HL-60 (cell line): ENCODE measurements at regions not wholly inside any gene's neighbourhood (a gene's known extent, or its start where the extent isn't known, plus 50 kb on each side); places are given as distances from the start of the nearest gene placed in this dataset.

Experiments used
- DNase-seq, 2 experiments: peaks; one replicate each; pipeline ENCODE4 v3.0.0-alpha.2; 2010 to 2020; ENCODE audit warnings: low read depth in 1 of 2, low spot score in 1 of 2
- H3K27ac ChIP-seq: fragments of 250-450 bp; sonication (Bioruptor Pico); replicated peaks from 2 replicates; pipeline ENCODE4 v1.5.1; 2020; ENCODE audit warnings: mild to moderate bottlenecking, moderate library complexity
- H3K27me3 ChIP-seq: fragments of 250-450 bp; sonication (Bioruptor Pico); 2 replicates; pipeline ENCODE4 v1.5.1; 2021; ENCODE audit warnings: mild to moderate bottlenecking, moderate library complexity; ENCODE audit not compliant: insufficient read depth, poor library complexity, severe bottlenecking
- H3K4me3 ChIP-seq: replicated peaks from 2 replicates; pipeline ENCODE4 v1.5.1; 2011; ENCODE audit warnings: mild to moderate bottlenecking, control low read depth, low read length; ENCODE audit not compliant: insufficient read depth
- GABPA ChIP-seq: IDR thresholded peaks from 2 replicates; pipeline ENCODE4 v1.6.1; 2012; ENCODE audit warnings: low read depth
- POLR2AphosphoS5 ChIP-seq: IDR thresholded peaks from 2 replicates; pipeline ENCODE4 v1.6.1; 2012; ENCODE audit warnings: low read depth
- SPI1 ChIP-seq: IDR thresholded peaks from 2 replicates; pipeline ENCODE4 v1.6.1; 2012; ENCODE audit warnings: low read depth, mild to moderate bottlenecking, borderline replicate concordance
- TF ChIP-seq, protein P1 (sequence below): IDR thresholded peaks from one replicate; pipeline ENCODE4 v1.5.1; 2011; ENCODE audit warnings: low read length, control low read depth, inconsistent platforms; ENCODE audit not compliant: insufficient read depth
- TF ChIP-seq, protein P2 (sequence below): IDR thresholded peaks from 2 replicates; pipeline ENCODE4 v1.6.1; 2012; ENCODE audit warnings: low read depth; ENCODE audit not compliant: insufficient replicate concordance

DNA sequence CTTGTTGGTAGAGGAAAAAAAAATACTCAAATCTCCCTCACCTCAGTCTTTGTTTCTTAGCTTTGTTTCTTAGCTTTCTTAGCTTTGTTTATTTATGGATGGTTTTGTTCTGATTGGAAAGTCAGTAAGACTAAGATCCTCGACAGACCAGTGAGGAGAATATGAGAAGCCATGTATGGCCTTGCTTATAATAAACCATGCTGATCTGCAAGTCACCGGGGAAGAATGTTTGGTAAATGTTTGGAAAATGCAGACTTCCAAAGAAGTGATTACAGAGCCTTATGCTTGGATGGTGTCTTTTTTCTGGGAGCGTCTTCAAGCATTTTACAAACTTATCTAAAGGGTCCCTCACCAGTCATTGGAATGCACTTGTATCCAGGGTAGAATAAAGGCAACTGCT, 90.1 kb upstream of the NOCT start:
- TF ChIP-seq, protein P1, sequence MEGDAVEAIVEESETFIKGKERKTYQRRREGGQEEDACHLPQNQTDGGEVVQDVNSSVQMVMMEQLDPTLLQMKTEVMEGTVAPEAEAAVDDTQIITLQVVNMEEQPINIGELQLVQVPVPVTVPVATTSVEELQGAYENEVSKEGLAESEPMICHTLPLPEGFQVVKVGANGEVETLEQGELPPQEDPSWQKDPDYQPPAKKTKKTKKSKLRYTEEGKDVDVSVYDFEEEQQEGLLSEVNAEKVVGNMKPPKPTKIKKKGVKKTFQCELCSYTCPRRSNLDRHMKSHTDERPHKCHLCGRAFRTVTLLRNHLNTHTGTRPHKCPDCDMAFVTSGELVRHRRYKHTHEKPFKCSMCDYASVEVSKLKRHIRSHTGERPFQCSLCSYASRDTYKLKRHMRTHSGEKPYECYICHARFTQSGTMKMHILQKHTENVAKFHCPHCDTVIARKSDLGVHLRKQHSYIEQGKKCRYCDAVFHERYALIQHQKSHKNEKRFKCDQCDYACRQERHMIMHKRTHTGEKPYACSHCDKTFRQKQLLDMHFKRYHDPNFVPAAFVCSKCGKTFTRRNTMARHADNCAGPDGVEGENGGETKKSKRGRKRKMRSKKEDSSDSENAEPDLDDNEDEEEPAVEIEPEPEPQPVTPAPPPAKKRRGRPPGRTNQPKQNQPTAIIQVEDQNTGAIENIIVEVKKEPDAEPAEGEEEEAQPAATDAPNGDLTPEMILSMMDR = no peak
- TF ChIP-seq, protein P2, sequence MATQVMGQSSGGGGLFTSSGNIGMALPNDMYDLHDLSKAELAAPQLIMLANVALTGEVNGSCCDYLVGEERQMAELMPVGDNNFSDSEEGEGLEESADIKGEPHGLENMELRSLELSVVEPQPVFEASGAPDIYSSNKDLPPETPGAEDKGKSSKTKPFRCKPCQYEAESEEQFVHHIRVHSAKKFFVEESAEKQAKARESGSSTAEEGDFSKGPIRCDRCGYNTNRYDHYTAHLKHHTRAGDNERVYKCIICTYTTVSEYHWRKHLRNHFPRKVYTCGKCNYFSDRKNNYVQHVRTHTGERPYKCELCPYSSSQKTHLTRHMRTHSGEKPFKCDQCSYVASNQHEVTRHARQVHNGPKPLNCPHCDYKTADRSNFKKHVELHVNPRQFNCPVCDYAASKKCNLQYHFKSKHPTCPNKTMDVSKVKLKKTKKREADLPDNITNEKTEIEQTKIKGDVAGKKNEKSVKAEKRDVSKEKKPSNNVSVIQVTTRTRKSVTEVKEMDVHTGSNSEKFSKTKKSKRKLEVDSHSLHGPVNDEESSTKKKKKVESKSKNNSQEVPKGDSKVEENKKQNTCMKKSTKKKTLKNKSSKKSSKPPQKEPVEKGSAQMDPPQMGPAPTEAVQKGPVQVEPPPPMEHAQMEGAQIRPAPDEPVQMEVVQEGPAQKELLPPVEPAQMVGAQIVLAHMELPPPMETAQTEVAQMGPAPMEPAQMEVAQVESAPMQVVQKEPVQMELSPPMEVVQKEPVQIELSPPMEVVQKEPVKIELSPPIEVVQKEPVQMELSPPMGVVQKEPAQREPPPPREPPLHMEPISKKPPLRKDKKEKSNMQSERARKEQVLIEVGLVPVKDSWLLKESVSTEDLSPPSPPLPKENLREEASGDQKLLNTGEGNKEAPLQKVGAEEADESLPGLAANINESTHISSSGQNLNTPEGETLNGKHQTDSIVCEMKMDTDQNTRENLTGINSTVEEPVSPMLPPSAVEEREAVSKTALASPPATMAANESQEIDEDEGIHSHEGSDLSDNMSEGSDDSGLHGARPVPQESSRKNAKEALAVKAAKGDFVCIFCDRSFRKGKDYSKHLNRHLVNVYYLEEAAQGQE = no peak
- TF ChIP-seq SPI1 (no peak), POLR2AphosphoS5 (no peak), GABPA (no peak)

DNA sequence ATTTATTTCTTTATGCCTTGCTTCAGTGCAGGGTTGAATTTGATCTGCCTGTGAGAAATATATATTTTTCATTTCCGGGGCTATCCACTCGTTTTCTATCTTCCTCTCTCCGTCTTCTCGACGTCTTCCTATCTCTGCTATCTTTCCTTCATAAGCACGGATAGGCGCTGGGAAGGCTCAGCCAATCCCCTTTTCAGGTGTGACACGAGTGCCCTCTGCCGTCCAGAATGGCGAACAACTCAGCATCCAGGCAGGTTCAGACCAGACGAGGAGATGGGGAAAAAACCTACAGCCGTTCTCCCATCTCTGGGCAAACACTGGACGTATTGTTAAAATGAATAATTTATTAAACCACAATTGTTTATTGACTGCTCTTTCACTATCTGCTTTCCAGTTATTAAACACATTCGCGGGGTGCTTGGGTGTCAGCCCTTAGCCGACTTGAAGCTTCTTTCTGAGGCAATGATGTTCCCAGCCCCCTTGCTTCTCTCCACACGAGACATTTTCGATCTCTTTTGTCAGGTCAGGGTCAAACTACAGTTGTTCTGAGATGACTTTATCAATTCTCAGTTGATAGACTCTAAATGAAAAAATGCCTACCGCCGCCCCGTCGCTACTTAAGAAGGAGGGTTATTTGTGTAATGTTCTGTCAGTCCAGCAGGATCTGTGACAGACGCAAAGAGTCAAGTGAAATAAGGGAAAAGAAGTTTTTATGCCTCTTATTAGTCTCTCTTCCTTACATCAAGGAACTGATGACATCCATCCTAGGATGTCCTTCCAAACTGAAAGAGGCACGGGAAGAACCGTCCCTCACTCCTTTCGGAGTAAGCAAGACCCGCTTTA, 96.3 kb upstream of the NOCT start:
- H3K4me3 ChIP-seq = no peak overlapping the region
- H3K27me3 ChIP-seq = no peaks in the 10 kb centered on the region
- TF ChIP-seq, protein P1 = peak; percentile 25
- TF ChIP-seq, protein P2 = no peak
- no peak overlapping the region for H3K27ac ChIP-seq
- peak in 1 of 2 experiments; percentile 60 for DNase-seq

More for the DNA sequence above, 90.1 kb upstream of the NOCT start:
- H3K4me3 ChIP-seq = no peak overlapping the region
- no peaks in the 10 kb centered on the region for H3K27me3 ChIP-seq
- DNase-seq = no peak
- H3K27ac ChIP-seq = no peak overlapping the region

DNA sequence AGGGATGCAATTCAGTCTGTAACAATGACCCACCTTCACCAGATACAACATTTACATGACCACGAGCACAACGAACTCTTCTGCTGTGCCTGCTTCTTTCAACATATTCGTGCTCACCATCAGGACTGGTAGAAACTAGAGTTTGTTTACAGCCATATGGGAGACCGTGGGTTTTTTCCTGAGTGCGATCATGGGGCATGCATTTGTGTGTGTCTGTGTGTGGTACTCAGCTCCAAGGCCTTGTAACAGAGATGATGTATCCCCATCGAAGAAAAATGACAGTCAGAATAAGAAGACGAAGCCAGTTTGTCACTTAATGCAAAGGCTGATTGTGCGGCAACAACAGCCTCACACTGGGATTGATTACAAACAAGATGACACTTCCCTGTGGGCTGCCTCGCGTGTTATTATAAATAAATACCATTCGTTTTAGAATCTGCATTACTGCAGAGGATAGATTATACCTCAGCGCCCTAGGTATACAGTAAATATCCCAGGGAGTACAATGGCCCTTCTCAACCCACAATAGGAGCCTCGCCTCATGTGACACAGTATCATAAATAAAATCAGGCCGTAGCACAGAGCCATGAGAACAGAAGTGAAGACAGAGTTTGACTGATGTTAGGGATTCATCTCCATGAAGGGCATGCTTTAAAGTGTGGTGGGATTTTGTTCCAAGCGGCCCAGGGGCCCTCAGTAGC, 97.3 kb upstream of the NOCT start:
- no peak overlapping the region for H3K27ac ChIP-seq
- no peak overlapping the region for H3K4me3 ChIP-seq
- no peak for DNase-seq
- H3K27me3 ChIP-seq = no peaks in the 10 kb centered on the region
- TF ChIP-seq, protein P2 = no peak
- no peak for TF ChIP-seq POLR2AphosphoS5
- TF ChIP-seq SPI1 = no peak
- TF ChIP-seq GABPA = no peak
- TF ChIP-seq, protein P1 = no peak
